A549 (cell line): ENCODE measurements at regions not wholly inside any gene's neighbourhood (a gene's known extent, or its start where the extent isn't known, plus 50 kb on each side); places are given as distances from the start of the nearest gene placed in this dataset.

Experiments used
- ELK1 ChIP-seq: fragments of 150-350 bp; IDR thresholded peaks from 2 replicates; pipeline ENCODE4 v1.6.1; 2014; ENCODE audit warnings: low read depth, mild to moderate bottlenecking, low read length
- POLR2A ChIP-seq: IDR thresholded peaks from 2 replicates; pipeline ENCODE4 v1.6.1; 2012; ENCODE audit warnings: mild to moderate bottlenecking, low read length
- RAD21 ChIP-seq, 2 experiments: fragments of >200 bp in 1 of 2; sonication (Bioruptor Twin) in 1 of 2; formaldehyde crosslinking in 1 of 2; IDR thresholded peaks in 1 of 2; conservative IDR thresholded peaks in 1 of 2; 2 replicates in 1 of 2; 3 replicates in 1 of 2; pipeline ENCODE4 v1.6.1; 2012 to 2018; ENCODE audit warnings: inconsistent platforms in 1 of 2
- RNF2 ChIP-seq: fragments of 200-600 bp; sonication (generic); IDR thresholded peaks from 2 replicates; pipeline ENCODE4 v1.6.1; 2016; ENCODE audit warnings: low read depth, mild to moderate bottlenecking, antibody characterized with exemption, moderate library complexity, borderline replicate concordance
- TF ChIP-seq, protein P1 (sequence below): fragments of >200 bp; sonication (Bioruptor Twin); formaldehyde crosslinking; IDR thresholded peaks from 3 replicates; pipeline ENCODE4 v1.5.1; 2016
- TF ChIP-seq, protein P2 (sequence below): fragments of 450-650 bp; IDR thresholded peaks from 2 replicates; pipeline ENCODE4 v1.6.1; 2014; ENCODE audit warnings: antibody characterized with exemption
- TF ChIP-seq, protein P3 (sequence below): IDR thresholded peaks from 2 replicates; pipeline ENCODE4 v1.6.1; 2012

- TF ChIP-seq RAD21 (conservative IDR thresholded peaks at IDR 0.05 in 1 of 2, IDR thresholded peaks at IDR 0.05 in 1 of 2), result no peak
- no peak for TF ChIP-seq POLR2A
- TF ChIP-seq, protein P1, sequence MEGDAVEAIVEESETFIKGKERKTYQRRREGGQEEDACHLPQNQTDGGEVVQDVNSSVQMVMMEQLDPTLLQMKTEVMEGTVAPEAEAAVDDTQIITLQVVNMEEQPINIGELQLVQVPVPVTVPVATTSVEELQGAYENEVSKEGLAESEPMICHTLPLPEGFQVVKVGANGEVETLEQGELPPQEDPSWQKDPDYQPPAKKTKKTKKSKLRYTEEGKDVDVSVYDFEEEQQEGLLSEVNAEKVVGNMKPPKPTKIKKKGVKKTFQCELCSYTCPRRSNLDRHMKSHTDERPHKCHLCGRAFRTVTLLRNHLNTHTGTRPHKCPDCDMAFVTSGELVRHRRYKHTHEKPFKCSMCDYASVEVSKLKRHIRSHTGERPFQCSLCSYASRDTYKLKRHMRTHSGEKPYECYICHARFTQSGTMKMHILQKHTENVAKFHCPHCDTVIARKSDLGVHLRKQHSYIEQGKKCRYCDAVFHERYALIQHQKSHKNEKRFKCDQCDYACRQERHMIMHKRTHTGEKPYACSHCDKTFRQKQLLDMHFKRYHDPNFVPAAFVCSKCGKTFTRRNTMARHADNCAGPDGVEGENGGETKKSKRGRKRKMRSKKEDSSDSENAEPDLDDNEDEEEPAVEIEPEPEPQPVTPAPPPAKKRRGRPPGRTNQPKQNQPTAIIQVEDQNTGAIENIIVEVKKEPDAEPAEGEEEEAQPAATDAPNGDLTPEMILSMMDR, result no peak
- TF ChIP-seq, protein P2, sequence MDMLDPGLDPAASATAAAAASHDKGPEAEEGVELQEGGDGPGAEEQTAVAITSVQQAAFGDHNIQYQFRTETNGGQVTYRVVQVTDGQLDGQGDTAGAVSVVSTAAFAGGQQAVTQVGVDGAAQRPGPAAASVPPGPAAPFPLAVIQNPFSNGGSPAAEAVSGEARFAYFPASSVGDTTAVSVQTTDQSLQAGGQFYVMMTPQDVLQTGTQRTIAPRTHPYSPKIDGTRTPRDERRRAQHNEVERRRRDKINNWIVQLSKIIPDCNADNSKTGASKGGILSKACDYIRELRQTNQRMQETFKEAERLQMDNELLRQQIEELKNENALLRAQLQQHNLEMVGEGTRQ, result no peak
- TF ChIP-seq, protein P3, sequence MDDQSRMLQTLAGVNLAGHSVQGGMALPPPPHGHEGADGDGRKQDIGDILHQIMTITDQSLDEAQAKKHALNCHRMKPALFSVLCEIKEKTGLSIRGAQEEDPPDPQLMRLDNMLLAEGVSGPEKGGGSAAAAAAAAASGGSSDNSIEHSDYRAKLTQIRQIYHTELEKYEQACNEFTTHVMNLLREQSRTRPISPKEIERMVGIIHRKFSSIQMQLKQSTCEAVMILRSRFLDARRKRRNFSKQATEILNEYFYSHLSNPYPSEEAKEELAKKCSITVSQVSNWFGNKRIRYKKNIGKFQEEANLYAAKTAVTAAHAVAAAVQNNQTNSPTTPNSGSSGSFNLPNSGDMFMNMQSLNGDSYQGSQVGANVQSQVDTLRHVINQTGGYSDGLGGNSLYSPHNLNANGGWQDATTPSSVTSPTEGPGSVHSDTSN, result no peak
- TF ChIP-seq ELK1, result no peak
- no peak for TF ChIP-seq RNF2
These were observed 219.3 kb upstream of the CTNNB1 start for GRCh38 chr3:40979962-40980361.
